ENCODE measurements at regions not wholly inside any gene's neighbourhood (a gene's known extent, or its start where the extent isn't known, plus 50 kb on each side); places are given as distances from the start of the nearest gene placed in this dataset.

GRCh38 chr12:25326326-25326725 lies 75.6 kb upstream of the KRAS start:
- TF ChIP-seq EP300 (IDR thresholded peaks at IDR 0.05) (no peak), CTCF (IDR thresholded peaks at IDR 0.05) (no peak), POLR2A (IDR thresholded peaks at IDR 0.05) (no peak)
